Upper lobe of right lung (tissue), 1 donor: ENCODE measurements at regions not wholly inside any gene's neighbourhood (a gene's known extent, or its start where the extent isn't known, plus 50 kb on each side); places are given as distances from the start of the nearest gene placed in this dataset.

Source experiments
- ATAC-seq: fragments of 200-7000 bp; cut with Tn5 transposase; one replicate; pipeline ENCODE4 v1.9.1; 2020; ENCODE audit warnings: mild to moderate bottlenecking, moderate library complexity
- DNase-seq: peaks from one replicate; pipeline ENCODE4 v3.0.0-alpha.2; 2020
- H3K27ac ChIP-seq: fragments of 200-600 bp; one replicate; pipeline ENCODE4 v1.8.0; 2022
- H3K27me3 ChIP-seq: fragments of 200-600 bp; one replicate; pipeline ENCODE4 v1.8.0; 2022; ENCODE audit warnings: mild to moderate bottlenecking
- H3K36me3 ChIP-seq: fragments of 200-600 bp; one replicate; pipeline ENCODE4 v1.8.0; 2022
- H3K4me1 ChIP-seq: fragments of 200-600 bp; one replicate; pipeline ENCODE4 v1.8.0; 2022
- H3K4me3 ChIP-seq: fragments of 200-600 bp; one replicate; pipeline ENCODE4 v1.8.0; 2022; ENCODE audit warnings: mild to moderate bottlenecking
- H3K9me3 ChIP-seq: fragments of 200-600 bp; one replicate; pipeline ENCODE4 v1.8.0; 2022
- CTCF ChIP-seq: fragments of 200-600 bp; IDR thresholded peaks from one replicate; pipeline ENCODE4 v1.8.0; 2022; ENCODE audit warnings: antibody characterized with exemption
- intact Hi-C: fragments of 100-400 bp; cut with DNase I; formaldehyde crosslinking; loops from one replicate; pipeline ENCODE4 v1.11.0; 2022
- donor health status: DM: no; HTN: yes; CAD: no; lungs with severe emphysema.

- Histone ChIP-seq H3K4me1 (no peaks in the 10 kb centered on the region), H3K9me3 (no peaks in the 10 kb centered on the region), H3K36me3 (no peaks in the 10 kb centered on the region), H3K4me3 (no peak overlapping the region), H3K27ac (no peak overlapping the region), H3K27me3 (no peaks in the 10 kb centered on the region)
- no peak for ATAC-seq
- intact Hi-C loops: no loop called here
- no peak for TF ChIP-seq CTCF
- no peak for DNase-seq
Measured at GRCh38 chrX:44071070-44071645, 98.0 kb upstream of the NDP start.

- intact Hi-C loops: no loop called here
- Histone ChIP-seq H3K27me3 (no peaks in the 10 kb centered on the region), H3K4me3 (no peak overlapping the region), H3K27ac (no peak overlapping the region), H3K4me1 (no peaks in the 10 kb centered on the region), H3K9me3 (no peaks in the 10 kb centered on the region), H3K36me3 (no peaks in the 10 kb centered on the region)
- ATAC-seq (no peak), DNase-seq (no peak)
- no peak for TF ChIP-seq CTCF
Measured at GRCh38 chrX:44068043-44068442, 94.9 kb upstream of the NDP start.

GRCh38 chrX:44063606-44064005 lies 90.4 kb upstream of the NDP start:
- H3K36me3 ChIP-seq: no peaks in the 10 kb centered on the region
- no peak for TF ChIP-seq CTCF
- H3K27ac ChIP-seq: no peak overlapping the region
- no peaks in the 10 kb centered on the region for H3K9me3 ChIP-seq
- H3K4me1 ChIP-seq: no peaks in the 10 kb centered on the region
- intact Hi-C loops: no loop called here
- H3K27me3 ChIP-seq: no peaks in the 10 kb centered on the region
- ATAC-seq (no peak), DNase-seq (no peak)
- no peak overlapping the region for H3K4me3 ChIP-seq

- ATAC-seq: no peak
- intact Hi-C loops: no loop called here
- no peak overlapping the region for H3K4me3 ChIP-seq
Measured at GRCh38 chrX:44062840-44063239, 89.7 kb upstream of the NDP start.

GRCh38 chrX:44061968-44062614 lies 88.9 kb upstream of the NDP start:
- intact Hi-C loops: no loop called here
- no peaks in the 10 kb centered on the region for H3K9me3 ChIP-seq
- H3K36me3 ChIP-seq: no peaks in the 10 kb centered on the region
- no peak overlapping the region for H3K27ac ChIP-seq
- no peaks in the 10 kb centered on the region for H3K4me1 ChIP-seq
- DNase-seq: no peak
- no peak overlapping the region for H3K4me3 ChIP-seq
- no peak for TF ChIP-seq CTCF
- H3K27me3 ChIP-seq: no peaks in the 10 kb centered on the region
- no peak for ATAC-seq

More at GRCh38 chrX:44062840-44063239, 89.7 kb upstream of the NDP start:
- Histone ChIP-seq H3K27me3 (no peaks in the 10 kb centered on the region), H3K27ac (no peak overlapping the region), H3K4me1 (no peaks in the 10 kb centered on the region), H3K9me3 (no peaks in the 10 kb centered on the region), H3K36me3 (no peaks in the 10 kb centered on the region)
- no peak for TF ChIP-seq CTCF
- no peak for DNase-seq
